NCI-H82 (cell line): ENCODE measurements at regions not wholly inside any gene's neighbourhood (a gene's known extent, or its start where the extent isn't known, plus 50 kb on each side); places are given as distances from the start of the nearest gene placed in this dataset.
"Not testable (repeated sequence)": the region's sequence is repeated elsewhere in the genome, so short reads cannot be mapped to it uniquely, and the experiment has no call there.

Experiments used
- DNase-seq: peaks from one replicate; lab custom pipeline; 2025; lab: John Stamatoyannopoulos, UW

DNA sequence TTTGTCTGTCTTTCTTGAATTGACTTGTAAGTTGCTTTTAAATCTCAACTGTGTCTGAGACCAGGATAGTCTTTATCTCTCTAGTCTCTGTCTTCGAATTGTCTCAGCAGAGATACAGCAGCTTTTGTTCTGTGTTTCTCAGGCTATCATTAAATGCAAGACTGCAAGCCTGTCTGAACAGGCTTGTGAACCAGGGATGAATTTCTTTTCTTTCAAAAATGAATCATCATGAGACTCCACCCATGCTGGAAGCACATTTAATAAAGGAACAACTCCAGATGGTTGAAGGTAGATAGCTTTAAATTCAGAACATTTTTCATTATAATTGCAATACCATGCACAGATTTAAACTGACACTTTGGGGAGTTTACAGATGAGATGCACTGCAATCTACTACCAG is 155.9 kb downstream of the SEC23IP start:
- no peak for DNase-seq

DNA sequence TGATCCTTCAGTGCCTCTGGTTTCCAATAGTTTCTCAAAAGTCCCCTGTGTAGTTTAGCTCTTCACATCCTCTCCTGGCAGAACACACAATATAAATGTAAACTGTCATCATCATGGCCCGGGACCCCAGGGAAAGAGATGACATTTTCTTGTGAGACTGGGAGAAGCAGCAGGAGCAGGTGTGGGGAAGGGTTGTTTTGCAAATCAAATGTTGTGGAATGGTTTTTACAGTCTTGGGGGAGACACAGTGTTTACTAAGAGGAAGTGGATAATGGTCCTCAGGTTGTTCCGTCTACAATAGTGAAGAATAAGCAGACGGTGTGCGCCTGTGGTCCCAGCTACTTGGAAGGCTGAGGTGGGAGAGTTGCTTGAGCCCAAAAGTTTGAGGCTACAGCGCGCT is 159.1 kb downstream of the SEC23IP start:
- no peak for DNase-seq

DNA sequence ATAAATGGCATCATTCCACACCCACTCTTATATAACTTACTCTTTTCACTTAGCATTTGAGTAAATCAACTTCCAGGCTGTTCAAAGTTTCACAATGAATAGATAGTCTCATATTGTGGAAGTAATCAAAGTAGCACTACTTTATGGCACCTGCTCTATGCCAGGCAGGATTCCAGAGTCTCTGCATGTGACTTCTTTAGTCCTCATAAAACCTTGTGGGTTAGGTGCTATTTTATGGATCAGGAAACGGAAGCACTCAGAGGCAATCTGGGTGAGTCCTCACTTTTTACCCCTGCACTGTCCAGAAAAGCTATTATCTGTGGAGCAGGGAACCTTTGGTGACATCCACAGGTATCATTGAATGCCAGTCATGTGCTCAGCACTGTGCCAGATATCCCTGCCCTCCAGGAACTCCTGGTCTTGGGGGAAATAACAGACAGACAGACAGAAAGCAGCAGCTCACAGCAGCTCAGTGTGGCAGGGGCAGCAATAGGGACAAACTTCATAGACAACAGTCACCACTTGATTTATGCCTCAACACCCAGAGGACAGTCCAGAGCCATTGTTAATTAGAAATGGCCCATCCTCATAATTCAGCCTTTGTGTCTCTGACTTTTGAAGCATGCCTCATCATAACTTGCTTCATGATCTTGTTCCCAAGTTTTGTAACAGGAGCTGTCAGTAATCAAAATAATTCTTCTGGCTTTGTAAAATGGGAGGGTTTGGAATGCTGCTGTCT is 160.6 kb downstream of the SEC23IP start:
- no peak for DNase-seq

DNA sequence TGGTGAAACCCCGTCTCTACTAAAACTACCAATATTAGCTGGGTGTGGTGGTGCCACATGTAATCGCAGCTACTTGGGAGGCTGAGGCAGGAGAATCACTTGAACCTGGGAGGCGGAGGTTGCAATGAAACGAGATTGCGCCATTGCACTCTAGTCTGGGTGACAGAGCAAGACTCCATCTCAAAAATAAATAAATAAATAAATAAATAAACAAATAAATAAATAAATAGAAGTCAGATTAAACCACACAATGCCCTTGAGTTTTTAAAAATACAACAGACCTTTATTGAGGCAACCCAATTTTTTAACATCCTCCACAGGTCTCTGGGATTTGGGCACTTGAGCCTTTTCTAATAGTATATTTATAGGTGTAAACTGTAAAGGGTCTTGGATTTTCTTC is 167.3 kb downstream of the SEC23IP start:
- not testable (repeated sequence) for DNase-seq

DNA sequence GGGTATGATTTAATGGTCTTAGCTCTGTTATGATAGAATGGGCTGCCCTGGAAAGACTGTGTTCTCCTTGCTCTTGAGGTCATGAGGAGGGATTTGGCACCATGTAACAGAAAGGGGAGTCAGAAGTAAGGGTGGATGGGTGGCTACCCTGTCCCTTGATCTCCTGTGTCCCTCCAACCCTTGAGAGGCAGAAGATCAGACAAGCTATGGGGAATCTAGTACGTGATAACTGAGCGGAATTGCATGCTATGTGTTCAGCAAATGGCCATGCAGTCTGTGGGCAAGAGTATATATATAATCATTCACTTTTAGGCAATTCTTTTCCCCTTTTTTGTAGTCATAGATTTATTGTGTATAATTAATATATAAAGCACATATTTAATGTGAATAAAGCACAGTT is 174.9 kb downstream of the SEC23IP start:
- DNase-seq, result no peak

DNA sequence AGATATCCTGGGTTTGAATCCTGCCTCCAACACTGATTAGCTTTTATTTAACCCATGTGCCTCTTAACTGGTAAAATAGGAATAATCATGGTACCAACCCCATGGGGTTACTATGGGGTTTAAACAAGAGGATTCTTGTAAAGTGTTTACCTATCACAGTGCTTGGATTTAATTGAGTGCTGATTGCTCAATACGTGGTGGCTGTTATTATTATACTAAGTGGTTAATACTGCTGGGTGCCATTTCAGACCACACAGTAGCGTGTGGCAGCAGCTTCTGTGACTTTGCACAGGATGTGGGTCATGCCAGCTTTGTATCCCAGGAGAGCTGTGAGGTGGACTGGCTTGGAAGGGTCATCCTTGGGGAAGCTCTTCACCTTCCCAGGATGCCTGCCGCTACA is 177.2 kb downstream of the SEC23IP start:
- DNase-seq, result no peak

DNA sequence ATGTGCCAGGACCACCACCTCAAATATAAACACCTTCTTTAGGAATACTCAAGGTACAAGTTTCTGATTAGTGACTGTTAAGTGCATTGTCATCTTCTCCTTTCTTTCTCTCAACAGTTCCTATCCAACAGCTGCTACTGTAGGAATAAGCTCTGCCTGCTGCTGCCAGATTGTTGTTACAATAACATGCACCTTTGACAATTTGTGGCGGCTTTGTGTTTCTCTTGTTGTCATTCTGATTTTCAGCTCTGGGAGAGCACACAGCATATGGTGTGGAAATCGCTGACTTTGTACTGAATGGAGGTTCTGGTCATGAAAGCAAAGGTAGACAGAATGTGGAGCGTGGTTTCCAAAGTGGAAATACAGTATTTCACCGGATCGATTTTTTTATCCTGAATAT is 182.8 kb downstream of the SEC23IP start:
- peak; percentile 62 for DNase-seq

DNA sequence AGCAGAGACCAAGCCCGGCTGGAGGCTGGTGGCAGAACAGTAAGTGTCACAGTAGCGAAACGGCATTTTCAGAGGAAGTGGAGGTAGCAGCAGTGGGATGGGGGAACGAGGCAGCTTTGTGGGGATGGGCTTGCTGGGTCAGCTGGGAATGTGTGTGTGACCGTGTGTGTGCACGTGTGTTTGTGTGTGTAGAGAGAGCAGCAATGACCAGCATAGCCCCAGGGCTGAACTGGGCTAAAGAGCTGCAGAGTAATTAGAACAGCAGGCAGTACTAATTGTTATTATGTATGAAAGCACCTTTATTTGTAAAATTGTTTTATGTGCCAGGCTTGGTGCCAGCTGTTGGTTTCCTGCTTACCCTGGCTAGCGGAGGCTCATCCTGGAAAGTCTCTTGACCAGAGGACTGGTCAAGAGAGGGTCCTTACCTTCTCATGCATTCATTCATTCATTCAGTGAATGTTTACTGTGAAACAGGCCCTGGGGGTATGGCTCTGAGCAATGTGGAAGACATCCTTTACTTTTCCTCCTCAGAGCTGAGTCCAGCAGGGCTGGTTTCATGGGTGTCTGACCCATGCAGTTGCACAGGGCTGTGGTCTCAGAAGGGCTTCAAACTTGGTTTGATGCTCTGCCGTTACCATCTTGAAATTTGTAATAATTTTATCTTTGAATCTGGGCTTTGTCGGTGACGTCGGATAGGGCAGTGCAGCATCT is 184.6 kb downstream of the SEC23IP start:
- DNase-seq, result no peak

DNA sequence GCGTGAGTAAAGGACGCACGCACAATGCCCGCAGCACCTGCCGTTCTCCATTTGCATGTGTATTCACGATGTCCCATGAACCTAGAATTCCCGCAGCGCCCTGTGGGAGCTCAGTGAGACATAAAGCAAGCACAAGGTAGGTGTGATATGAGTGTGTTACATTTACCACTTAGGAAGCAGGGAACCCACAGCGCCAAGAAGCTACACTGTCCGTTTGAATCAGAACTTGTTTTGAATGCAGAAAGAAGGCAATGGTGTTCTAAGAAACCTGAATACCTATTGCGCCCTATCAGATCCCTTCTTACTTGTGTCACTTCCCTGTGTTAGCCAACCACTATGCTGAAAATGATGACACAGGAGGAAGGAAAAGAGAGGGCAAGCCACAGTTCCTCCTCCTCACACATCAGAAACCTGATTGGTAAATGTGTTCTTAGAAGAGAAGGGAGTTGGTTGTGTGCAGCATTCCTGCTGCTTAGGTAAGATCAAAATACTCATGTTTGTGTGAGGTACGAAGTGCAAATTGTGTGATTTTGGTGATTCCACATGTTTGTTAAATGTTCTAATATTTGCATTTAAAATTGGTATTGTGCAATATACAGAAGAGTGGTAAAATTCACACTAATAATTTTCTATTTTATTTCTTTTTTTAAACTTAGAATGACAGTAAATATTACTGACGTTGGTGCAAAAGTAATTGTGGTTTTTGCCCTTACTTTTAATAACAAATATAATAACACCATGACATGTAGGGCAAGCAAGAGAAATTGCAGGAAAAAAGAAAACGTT is 185.4 kb downstream of the SEC23IP start:
- DNase-seq, result no peak

DNA sequence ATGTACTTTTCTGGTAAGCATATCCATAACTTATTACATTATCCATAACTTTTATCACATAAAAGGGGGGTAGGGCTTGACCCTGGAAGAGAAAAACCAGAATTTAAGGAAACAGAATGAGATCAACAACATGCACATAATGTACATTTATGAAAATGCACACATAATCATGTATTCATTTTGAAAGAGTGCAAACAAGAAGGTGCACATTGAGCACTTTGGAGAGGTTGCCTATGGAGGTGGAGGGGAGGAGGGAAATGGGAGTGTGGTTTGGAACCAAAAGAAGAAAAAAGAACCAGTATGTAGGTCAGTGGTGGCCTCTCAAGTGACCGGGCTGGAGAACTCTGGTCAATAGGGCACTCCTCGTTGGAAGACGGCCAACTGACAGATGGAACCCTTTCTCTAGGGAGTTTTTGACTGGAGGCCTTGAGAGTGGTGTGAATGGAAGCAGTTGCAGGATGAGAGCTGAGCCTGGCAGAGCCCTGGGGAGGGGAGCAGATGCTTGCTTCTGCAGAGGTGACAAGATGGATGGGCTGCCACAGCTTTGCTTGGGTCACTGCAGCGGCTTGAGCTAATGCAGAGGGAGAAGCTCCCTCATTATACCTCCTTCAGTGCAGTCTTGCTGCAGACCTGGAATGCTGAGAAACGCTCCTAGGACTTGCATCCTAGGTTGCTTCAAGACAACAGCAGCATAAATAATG is 192.7 kb downstream of the SEC23IP start:
- DNase-seq, result peak; percentile 84

DNA sequence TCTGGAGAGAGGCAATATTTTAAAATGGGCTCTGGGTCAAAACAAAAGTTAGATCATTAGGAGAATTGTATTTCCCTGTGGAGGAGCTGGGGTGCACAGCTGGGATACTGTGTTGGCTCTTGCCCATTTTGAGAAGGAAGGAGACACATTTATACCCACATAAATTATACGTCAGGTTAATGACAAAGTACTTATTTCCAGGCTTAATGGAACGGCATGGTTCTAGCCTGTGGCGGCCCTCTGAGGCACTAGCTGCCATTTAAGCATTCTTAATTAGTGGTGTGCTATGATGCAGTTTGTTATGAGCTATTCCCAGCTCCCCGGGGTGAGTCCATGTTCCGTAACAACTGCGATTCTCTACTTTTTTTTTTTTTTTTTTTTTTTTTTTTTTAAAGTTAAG is 193.5 kb downstream of the SEC23IP start:
- no peak for DNase-seq

DNA sequence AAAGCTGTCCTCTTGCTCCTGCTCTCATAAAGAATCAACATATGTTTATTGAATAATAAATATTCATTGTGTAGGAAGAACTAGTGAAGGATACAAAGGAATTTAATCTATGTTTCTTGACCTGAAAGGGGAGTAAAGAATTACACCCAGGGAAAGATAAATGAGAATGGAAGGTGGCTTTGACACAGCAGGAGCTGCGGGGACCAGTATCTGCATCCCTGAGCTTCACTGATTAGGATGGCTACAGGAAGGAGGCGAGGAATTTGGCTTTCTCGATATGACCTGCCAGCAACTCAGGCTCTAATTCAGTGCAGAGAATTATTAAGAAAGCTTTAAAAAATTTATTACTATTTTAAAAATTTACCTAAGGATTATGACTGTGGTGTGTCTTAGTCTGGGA is 194.6 kb downstream of the SEC23IP start:
- no peak for DNase-seq

DNA sequence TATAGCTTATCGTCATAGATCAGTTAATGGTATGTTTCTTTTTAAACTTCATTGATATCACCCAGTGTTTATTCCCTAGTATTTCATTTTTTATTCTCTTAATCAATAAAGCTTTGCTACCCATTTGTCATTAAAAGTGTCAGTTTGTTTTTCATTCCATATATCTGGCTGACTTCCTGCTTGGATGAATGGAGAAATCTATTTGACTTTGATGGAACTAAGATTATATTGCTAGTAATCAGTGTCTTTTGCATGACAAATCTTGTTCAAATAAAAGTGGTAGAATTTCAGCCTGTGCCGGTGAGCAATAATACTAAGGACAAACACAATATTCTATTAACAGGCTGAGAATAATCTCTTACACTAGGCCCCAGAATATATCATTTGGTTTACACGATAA is 203.3 kb downstream of the SEC23IP start:
- no peak for DNase-seq

DNA sequence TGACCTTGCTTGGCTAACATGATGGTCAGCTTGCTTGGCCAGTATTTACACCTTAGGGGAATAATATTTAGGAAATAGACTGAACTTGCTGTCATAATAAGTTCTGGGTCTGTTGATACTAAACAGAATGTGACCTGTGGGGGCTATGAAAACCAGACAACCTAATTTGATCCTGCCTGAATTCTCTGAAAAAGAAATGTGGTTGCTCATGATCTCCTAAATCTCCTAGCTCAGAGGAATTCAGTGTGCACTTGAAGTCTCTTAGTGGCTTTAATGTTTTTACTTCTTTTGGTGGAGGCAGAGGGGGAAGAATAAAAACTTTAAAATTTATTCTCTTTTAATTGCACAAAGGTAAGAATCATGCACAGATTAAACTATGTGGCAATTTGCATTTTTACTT is 205.2 kb downstream of the SEC23IP start:
- no peak for DNase-seq

DNA sequence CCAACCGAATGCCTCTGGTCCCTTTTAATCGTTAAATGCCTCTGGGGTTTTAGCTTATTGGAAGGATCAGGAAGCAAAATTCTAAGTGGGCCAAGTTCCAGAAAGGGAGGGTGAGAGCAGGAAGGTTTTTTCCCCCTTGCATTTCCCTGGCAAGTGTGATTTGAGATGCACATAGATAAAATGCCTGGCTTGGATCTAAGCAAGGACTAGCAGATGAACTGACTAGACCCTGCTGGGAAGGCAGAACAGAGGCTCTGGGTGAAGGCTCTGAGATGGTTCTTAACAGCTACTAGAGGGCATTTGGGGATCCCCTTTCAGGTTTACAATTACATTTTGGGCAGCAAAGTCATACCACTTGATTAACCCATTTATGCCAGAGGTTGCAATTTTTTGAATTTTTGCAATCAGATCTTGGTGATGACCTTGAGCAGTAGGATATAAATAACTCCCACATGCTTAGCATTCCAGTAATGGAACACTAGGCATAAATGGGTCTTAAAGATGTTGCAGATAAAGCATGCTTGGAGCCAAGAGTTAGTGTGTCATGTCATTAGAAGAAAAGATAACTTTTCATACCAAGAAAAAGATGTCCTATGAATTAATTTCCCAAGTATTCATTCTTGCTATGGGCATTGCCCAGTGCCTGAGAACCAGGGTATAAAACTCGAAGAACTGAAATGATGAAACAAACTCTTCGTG is 205.9 kb downstream of the SEC23IP start:
- DNase-seq, result peak; percentile 15

DNA sequence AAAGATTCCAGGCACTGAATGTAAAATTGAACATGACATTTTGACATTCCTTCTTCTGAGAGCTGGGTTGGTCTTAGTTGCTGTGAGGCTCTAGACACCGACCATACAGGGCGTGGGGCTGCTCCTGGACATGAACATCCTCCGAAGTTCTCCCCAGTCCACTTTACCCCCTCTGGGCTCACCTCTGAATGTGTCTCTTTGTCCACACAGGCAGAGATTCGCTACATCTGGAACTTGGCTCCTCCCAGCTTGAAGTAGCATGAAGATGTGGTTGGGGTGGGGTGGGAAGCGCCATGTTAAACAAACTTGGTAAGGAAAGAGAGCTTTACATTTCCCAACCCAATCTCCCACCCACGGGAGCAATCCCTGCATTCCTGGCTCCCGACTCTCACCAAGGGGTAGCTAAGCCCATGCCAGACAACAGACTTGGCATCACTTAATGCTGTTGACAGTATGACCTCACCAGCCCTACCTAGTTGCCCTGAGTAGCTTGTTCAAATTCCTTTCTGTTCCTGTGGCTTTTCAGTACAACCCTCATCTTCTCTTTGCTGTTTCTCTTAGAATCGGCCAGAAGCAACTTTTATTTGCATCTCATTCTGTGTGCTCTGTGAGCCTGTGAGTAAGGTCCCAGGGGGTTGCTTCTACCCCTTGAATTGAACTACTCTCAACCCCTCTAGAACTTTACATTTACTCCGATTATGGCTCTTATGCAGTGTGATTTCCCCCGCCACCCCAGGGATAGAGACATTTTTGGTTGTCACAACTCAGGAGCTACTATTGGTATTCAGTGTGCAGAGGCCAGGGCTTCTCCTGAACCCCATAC is 211.4 kb downstream of the SEC23IP start:
- DNase-seq, result no peak

DNA sequence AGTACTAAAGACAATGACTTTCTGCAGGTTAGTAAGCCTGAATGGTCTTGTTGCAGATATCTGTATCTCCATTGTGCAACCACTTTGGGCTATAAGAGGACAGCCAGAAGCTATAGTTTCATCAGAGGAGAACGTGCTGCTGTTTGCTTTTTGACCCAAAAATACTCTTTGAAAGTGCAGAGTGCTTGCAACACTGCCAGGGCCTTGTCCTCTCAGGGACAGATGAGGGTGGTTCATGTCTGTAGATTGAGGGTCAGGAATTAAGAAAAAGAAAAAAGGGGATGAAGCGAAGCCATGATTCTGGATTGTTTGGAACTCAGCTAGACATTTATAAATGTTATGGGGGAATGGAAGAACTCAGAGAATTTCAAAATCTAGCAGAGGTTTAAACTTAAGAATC is 212.5 kb downstream of the SEC23IP start:
- no peak for DNase-seq

DNA sequence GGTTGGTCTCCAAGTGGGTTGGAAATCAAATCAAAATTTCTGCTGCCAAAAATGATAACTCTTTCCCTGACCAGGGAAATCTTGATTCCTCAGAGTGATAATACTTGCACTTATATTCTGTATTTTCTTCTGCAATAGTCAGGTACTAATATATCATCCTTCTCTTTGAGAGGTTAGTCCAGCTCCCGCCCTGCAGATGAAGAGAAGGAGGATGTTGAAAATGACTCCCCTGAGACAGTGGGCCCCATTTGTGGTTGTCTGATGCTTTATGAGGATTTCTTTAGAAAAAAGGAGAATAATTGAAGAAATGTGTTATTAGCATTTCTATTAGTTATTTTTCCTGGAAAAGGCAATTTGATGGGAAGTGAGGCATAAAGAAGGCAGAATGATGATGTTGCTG is 213.0 kb downstream of the SEC23IP start:
- no peak for DNase-seq

DNA sequence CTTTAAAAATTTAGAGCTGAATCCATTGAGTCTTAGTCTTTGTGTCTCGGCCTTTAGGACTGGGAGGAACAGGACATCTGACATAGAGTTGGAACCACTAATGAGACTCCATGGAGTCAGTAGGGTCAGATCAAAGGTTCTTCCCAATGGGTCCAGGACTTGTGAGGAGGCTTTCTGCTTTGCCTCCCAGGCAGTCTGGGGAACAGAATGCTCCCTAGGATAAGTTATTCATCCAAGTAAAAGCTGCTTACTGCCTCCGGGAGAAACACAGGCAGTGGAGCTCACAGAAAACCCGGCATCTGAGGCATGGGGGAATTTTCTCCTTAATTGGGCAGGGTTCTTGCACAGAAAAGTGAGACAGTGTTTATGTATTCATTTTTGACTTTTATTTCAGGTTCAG is 216.4 kb downstream of the SEC23IP start:
- peak; percentile 14 for DNase-seq

DNA sequence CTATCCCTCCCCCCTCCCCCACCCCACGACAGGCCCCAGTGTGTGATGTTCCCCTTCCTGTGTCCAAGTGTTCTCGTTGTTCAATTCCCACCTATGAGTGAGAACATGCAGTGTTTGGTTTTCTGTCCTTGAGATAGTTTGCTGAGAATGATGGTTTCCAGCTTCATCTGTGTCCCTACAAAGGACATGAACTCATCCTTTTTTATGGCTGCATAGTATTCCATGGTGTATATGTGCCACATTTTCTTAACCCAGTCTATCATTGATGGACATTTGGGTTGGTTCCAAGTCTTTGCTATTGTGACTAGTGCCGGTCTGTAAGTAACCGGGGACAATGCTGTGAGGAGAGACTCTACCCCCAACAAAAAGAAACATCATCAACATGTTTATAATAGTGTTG is 217.2 kb downstream of the SEC23IP start:
- not testable (repeated sequence) for DNase-seq

DNA sequence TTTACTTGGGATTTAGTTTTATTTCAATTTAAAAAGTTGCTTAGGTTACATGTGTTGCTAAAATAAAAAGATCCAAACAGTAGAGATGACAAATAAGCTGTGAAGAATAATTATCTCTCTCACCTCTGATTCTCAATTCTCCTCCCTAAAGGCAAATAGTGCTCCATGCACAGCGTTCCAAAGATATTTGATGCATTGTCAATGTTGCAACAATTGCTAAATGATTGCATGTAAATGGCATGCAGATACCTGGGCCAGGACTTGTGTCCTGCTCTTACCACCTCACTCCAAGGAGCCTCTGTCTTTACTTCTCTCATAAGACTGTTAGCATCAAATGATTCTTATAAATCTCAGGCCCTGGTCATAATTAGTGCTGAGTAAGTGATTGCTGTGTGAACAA is 217.7 kb downstream of the SEC23IP start:
- DNase-seq, result no peak
